ENCODE measurements at regions not wholly inside any gene's neighbourhood (a gene's known extent, or its start where the extent isn't known, plus 50 kb on each side); places are given as distances from the start of the nearest gene placed in this dataset.
"Not testable (repeated sequence)": the region's sequence is repeated elsewhere in the genome, so short reads cannot be mapped to it uniquely, and the experiment has no call there.

- DNase-seq (no peak), ATAC-seq (no peak)
- no peaks in the 10 kb centered on the region for H3K36me3 ChIP-seq (ENCODE audit: insufficient read depth in 1 of 2, low read depth in 1 of 2)
- H3K4me1 ChIP-seq, result no peaks in the 10 kb centered on the region
- H3K27me3 ChIP-seq (ENCODE audit: insufficient read depth in 3 of 3, low read length in 2 of 3), result no peaks in the 10 kb centered on the region
- H3K4me3 ChIP-seq, result no peak overlapping the region
- no peak overlapping the region for H3K27ac ChIP-seq
- intact Hi-C loops (cut with DNase I), result no loop called here
- 76 to 81% (median 79%) methylated on average over 13 of the region's 13 CpGs for WGBS, 3 donors
- peaks cover 4% of the 10 kb centered on the region for H3K9me3 ChIP-seq
- no peak for TF ChIP-seq CTCF (IDR thresholded peaks at IDR 0.05)
These were observed 77.5 kb downstream of the CRLF2 start for GRCh38 chrX:1134976-1135375.

GRCh38 chrX:1134156-1134555 lies 78.3 kb downstream of the CRLF2 start:
- DNase-seq, result no peak
- no peak for TF ChIP-seq CTCF (IDR thresholded peaks at IDR 0.05)
- Histone ChIP-seq H3K27ac (no peak overlapping the region), H3K9me3 (peaks cover 4% of the 10 kb centered on the region), H3K36me3 (ENCODE audit: insufficient read depth in 1 of 2, low read depth in 1 of 2) (no peaks in the 10 kb centered on the region), H3K4me1 (no peaks in the 10 kb centered on the region), H3K4me3 (no peak overlapping the region), H3K27me3 (ENCODE audit: insufficient read depth in 3 of 3, low read length in 2 of 3) (no peaks in the 10 kb centered on the region)
- intact Hi-C loops (cut with DNase I), result no loop called here
- ATAC-seq, result no peak
- WGBS, 3 donors, result 86 to 87% (median 86%) methylated on average over 12 of the region's 12 CpGs

GRCh38 chrX:1126738-1127137 lies 85.7 kb downstream of the CRLF2 start:
- Histone ChIP-seq H3K27me3 (ENCODE audit: insufficient read depth in 3 of 3, low read length in 2 of 3) (peaks cover 0 to 13% (median 0%) of the 10 kb centered on the region in 3 donors), H3K4me3 (no peak overlapping the region), H3K9me3 (no peaks in the 10 kb centered on the region), H3K36me3 (ENCODE audit: insufficient read depth in 1 of 2, low read depth in 1 of 2) (no peaks in the 10 kb centered on the region), H3K27ac (no peak overlapping the region), H3K4me1 (no peaks in the 10 kb centered on the region)
- DNase-seq (no peak), ATAC-seq (no peak)
- WGBS, 3 donors, result 84 to 91% (median 86%) methylated on average over 3 of the region's 3 CpGs
- intact Hi-C loops (cut with DNase I), result no loop called here
- TF ChIP-seq CTCF (IDR thresholded peaks at IDR 0.05), result no peak

- Histone ChIP-seq H3K4me3 (no peak overlapping the region), H3K9me3 (no peaks in the 10 kb centered on the region), H3K4me1 (no peaks in the 10 kb centered on the region), H3K36me3 (ENCODE audit: insufficient read depth in 1 of 2, low read depth in 1 of 2) (no peaks in the 10 kb centered on the region), H3K27me3 (ENCODE audit: insufficient read depth in 3 of 3, low read length in 2 of 3) (peaks cover 0 to 13% (median 0%) of the 10 kb centered on the region in 3 donors), H3K27ac (no peak overlapping the region)
- ATAC-seq, result no peak
- no peak for TF ChIP-seq CTCF (IDR thresholded peaks at IDR 0.05)
- WGBS, 3 donors, result 18 to 27% (median 24%) methylated on average over 11 of the region's 11 CpGs
- intact Hi-C loops (cut with DNase I), result no loop called here
- DNase-seq, result no peak
These were observed 87.9 kb downstream of the CRLF2 start for GRCh38 chrX:1124531-1124930.

- WGBS, 3 donors, result 90 to 94% (median 93%) methylated on average over 12 of the region's 12 CpGs
- H3K27me3 ChIP-seq (ENCODE audit: insufficient read depth in 3 of 3, low read length in 2 of 3), result peaks cover 0 to 13% (median 0%) of the 10 kb centered on the region in 3 donors
- H3K4me1 ChIP-seq; H3K36me3 ChIP-seq (ENCODE audit: insufficient read depth in 1 of 2, low read depth in 1 of 2); H3K4me3 ChIP-seq; H3K27ac ChIP-seq; H3K9me3 ChIP-seq; intact Hi-C loops (cut with DNase I); DNase-seq; ATAC-seq: not testable (repeated sequence)
These were observed 89.6 kb downstream of the CRLF2 start for GRCh38 chrX:1122851-1123250.
